Amniotic epithelial cell (primary cell): ENCODE measurements at regions not wholly inside any gene's neighbourhood (a gene's known extent, or its start where the extent isn't known, plus 50 kb on each side); places are given as distances from the start of the nearest gene placed in this dataset.

Experiments used
- DNase-seq: peaks from one replicate; pipeline ENCODE4 v3.0.0-alpha.2; 2010; ENCODE audit warnings: low read depth

DNA sequence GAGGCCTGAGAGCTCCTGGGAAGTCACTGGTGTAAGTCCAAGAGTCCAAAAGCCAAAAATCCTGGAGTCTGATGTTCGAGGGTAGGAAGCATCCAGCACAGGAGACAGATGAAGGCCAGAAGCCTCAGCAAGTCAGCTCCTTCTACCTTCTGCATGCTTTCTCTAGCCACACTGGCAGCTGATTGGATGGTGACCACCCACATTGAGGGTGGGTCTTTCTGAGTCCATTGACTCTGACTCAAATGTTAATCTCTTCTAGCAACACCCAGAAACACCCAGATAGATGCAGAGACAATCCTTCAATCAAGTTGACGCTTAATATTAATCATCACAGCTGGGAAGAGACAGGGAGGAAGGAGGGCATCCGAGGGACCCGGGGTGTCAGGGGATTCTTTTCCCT, 305.8 kb downstream of the AACS start:
- DNase-seq, result no peak

- DNase-seq, result no peak
These were observed 306.9 kb downstream of the AACS start for GRCh38 chr12:125372085-125372484.

DNA sequence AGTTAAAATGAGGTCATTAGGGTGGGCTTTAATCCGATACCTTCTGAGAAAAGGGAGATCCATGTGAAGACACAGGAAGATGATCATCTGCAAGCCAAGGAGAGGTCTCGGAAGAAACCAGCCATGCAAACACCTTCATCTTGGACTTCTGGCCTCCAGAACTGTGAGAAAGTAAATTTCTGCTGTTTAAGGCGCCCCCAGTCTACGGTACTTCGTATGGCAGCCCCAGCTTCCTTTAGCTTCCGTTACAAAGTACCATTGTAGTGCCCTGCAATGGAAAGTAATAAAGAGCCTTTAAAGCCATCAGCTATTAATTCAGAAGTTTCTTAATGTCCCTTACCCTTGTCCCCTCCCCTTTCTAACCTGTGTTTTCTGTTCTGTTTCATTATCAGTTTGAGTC, 308.1 kb downstream of the AACS start:
- DNase-seq, result no peak

- DNase-seq, result no peak
These were observed 311.2 kb downstream of the AACS start for GRCh38 chr12:125376422-125376821.

DNA sequence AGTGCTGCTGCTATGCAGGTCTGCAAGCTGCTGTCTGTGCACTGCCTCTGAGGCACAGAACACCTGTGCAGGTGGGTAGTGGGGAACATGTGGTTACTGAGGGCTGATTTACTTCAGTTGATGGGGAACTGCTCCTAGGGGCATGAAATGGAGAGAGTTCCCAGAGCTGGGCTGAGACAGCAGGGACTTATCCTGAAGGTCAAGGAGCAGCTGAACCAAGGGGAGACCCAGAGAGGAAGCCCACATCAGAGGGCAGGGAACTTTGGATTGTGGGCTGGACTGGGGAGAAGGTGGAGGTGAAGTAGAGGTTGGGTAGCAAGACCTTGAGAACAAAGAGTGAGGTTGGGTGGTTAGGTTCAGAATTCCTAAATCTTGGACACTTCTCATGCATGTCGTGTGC, 311.9 kb downstream of the AACS start:
- no peak for DNase-seq

DNA sequence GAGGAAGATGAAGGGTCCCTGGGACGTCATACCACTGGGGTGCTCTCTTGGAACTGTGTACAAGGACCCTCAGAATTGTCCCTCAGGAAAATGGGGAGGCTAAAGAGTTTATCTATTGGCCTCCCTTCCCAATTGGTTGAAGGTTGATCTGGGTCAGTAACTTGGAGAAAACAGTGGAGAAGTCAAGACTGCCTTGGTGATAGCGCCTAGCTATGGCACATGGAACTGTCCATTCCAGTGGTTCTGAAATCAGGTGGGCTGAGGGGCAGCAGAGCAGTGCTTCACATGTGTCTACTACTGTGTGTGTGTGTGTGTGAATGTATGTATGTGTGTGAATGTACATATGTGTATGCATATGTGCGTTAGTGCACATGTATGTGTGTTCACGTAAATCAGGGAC, 316.1 kb downstream of the AACS start:
- no peak for DNase-seq

- no peak for DNase-seq
These were observed 317.7 kb downstream of the AACS start for GRCh38 chr12:125382926-125383325.

- no peak for DNase-seq
These were observed 321.4 kb downstream of the AACS start for GRCh38 chr12:125386652-125387051.

DNA sequence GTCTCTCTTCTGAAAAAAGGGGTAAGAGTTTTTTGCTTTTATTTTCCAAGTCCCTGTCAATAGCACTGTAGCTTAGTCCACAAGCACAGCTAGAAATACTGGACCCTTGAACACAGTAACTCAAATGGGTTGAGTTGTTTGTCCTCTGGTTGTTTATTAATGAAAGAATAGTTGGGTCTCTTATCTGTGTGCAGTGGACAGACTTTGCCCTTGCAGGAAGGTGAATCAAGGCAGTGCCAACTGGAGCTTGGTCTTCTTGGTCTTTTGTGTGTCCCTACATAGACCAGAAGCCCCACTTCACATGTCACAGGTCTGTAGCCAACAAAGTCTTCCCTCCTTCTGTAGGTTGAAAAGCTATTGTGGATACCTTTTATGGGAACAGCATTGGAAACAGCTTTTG, 322.0 kb downstream of the AACS start:
- DNase-seq, result no peak

DNA sequence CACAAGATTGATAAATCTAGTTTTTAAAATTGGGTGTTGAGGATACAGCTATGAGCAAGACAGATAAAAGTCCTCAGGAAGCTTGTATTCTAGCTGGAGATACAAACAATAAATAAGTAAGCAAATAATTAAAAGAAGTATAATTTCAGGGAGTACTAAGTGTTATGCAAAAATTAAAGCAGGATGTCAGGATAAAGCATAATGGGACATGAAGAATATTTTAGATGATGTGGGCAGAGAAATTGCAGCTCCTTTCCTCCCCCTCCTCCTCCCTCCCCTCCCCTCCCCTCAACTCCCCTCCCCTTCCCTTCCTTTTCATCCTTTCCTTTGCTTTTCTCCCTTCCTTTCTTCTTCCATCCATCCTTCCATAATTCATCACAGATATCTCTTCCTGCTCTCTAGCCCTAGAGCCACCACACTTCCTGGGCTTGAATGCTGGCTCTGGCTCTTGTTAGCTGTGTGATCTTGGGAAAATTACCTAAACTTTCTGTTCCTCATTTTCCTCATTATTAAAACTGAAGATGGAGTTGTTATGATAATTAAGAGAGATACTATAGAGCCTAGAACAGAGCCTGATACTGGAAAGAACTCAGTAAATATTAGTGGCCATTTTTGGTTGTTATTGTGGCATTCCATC, 323.9 kb downstream of the AACS start:
- no peak for DNase-seq

DNA sequence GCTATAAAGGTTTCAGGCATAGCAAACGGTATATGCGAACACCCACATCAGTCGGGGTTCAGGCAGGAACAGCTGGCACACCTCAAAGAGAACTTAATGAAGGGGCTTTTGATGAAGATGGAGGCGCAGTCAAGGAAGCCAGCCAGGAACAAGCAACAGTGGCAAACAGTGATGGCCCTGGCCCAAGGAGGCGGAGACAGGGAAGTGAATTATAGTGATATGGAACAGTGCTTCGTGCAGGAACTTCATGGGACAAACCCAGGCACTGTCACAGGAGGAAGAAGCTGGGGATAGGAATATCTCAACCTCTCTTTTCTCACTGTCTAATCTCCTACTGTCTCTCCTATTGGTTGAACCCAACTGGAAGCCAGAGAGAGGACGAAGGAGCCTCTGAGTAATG, 328.3 kb downstream of the AACS start:
- DNase-seq, result no peak

GRCh38 chr12:125395583-125396215, 330.5 kb downstream of the AACS start:
- DNase-seq, result no peak

- DNase-seq, result no peak
These were observed 334.3 kb downstream of the AACS start for GRCh38 chr12:125399489-125399888.

DNA sequence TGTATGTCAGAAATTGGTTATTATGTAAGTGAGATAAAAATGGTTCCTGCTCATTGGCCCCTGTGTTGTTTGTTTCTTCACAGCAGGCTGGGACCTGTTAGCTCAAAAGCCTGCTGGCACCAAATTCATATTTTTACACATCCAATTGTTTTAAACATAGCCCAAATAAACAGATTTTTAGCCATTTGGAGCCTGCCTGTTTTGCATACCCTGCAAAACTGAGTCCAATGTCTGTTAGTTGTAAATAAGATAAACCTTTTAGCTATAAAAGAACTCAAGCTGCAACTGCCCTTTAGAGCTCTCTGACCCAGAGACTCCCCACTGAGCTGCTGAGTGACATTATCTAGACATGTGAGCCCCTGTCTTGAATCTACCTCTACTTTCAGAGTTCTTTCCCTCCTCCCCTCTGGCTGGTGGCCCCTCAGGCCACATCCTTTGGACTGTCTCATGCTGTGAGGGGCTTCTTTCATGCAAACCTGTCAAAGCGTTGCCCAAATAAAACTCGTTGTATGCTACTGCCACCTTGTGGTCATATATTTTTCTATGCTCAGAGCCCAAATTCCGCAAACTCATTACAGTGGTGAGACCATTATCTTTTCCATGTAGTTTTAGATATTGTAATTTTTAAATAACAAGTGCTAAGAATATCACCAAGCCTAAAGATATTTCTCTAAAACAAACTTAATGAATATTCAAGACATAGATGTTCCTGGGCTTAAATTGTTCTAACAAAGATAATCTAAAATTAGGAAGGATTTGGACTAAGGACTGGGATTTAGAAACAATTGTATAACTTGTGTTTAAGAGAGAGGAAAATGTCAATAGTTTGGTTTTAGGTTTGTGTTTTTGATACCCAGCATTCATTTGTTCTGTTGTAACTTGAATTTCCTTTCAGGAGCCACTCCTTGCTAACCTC, 337.9 kb downstream of the AACS start:
- peak; percentile 22 for DNase-seq

- no peak for DNase-seq
These were observed 338.6 kb downstream of the AACS start for GRCh38 chr12:125403843-125404242.

GRCh38 chr12:125406131-125406530, 340.9 kb downstream of the AACS start:
- no peak for DNase-seq

GRCh38 chr12:125408718-125409117, 343.5 kb downstream of the AACS start:
- DNase-seq, result no peak

GRCh38 chr12:125412506-125412905, 347.3 kb downstream of the AACS start:
- DNase-seq, result no peak

DNA sequence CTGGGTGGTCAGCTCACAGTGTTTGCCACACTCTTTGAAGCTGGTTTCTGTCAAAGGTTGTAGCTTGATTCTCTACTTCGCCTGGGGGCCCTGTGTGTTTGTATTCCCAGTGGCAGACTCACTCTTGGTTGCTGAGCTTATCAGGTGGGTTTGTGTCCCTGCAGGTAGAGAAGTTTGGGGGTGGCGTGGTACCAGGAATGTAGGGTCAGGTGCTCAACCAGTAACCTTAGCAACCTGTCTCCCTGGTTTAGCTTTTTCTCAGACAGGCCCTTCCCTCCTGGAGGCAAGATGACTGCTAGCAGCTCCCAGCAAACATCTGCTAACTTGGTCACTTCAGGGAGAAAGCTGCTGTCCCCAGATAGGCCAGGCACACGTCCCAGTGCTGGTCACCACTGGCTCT, 352.2 kb downstream of the AACS start:
- no peak for DNase-seq

GRCh38 chr12:125418902-125419564, 353.8 kb downstream of the AACS start:
- no peak for DNase-seq

GRCh38 chr12:125424909-125425308, 359.7 kb downstream of the AACS start:
- no peak for DNase-seq

GRCh38 chr12:125431516-125431915, 366.3 kb downstream of the AACS start:
- no peak for DNase-seq

GRCh38 chr12:125434131-125434530, 368.9 kb downstream of the AACS start:
- DNase-seq, result no peak
